OCI-LY1 (cell line): ENCODE measurements at regions not wholly inside any gene's neighbourhood (a gene's known extent, or its start where the extent isn't known, plus 50 kb on each side); places are given as distances from the start of the nearest gene placed in this dataset.

Experiments used
- H2AFZ ChIP-seq: fragments of 200-600 bp; sonication (generic), shearing (Covaris generic); 2 replicates; pipeline ENCODE4 v1.6.0; 2014; ENCODE audit warnings: antibody characterized with exemption, mild to moderate bottlenecking, low read length
- H3F3A ChIP-seq: fragments of 200-600 bp; sonication (generic), shearing (Covaris generic); 2 replicates; pipeline ENCODE4 v1.6.0; 2014; ENCODE audit warnings: mild to moderate bottlenecking, antibody characterized with exemption, low read length, moderate library complexity; ENCODE audit not compliant: insufficient read depth
- H3K27ac ChIP-seq: fragments of 200-600 bp; sonication (generic); 2 replicates; pipeline ENCODE4 v1.5.1; 2014; ENCODE audit warnings: low read length, mixed run types, mild to moderate bottlenecking, low read depth; ENCODE audit not compliant: poor library complexity, severe bottlenecking
- H3K27me3 ChIP-seq: fragments of 200-600 bp; sonication (generic); 2 replicates; pipeline ENCODE4 v1.6.0; 2014; ENCODE audit warnings: antibody characterized with exemption, mild to moderate bottlenecking, low read length, moderate library complexity; ENCODE audit not compliant: insufficient read depth
- H3K36me3 ChIP-seq: fragments of 200-600 bp; sonication (generic); 2 replicates; pipeline ENCODE4 v1.6.1; 2014; ENCODE audit warnings: mild to moderate bottlenecking, antibody characterized with exemption, low read length, moderate library complexity, mixed read lengths; ENCODE audit not compliant: insufficient read depth
- H3K4me1 ChIP-seq: fragments of 200-600 bp; sonication (generic); 2 replicates; pipeline ENCODE4 v1.5.1; 2014; ENCODE audit warnings: mild to moderate bottlenecking, low read length, moderate library complexity; ENCODE audit not compliant: insufficient read depth, severe bottlenecking
- H3K4me2 ChIP-seq: fragments of 200-600 bp; sonication (generic), shearing (Covaris generic); 2 replicates; pipeline ENCODE4 v1.6.1; 2014; ENCODE audit warnings: low read length
- H3K4me3 ChIP-seq: fragments of 200-600 bp; sonication (generic); 2 replicates; pipeline ENCODE4 v1.5.1; 2014; ENCODE audit warnings: low read length, low read depth, mild to moderate bottlenecking, mixed read lengths; ENCODE audit not compliant: poor library complexity, severe bottlenecking
- H3K79me2 ChIP-seq: fragments of 200-600 bp; shearing (Covaris generic); 2 replicates; pipeline ENCODE4 v1.6.1; 2016; ENCODE audit warnings: mixed run types, low read length, mixed read lengths; ENCODE audit not compliant: insufficient read depth
- H3K9ac ChIP-seq: fragments of 200-600 bp; sonication (generic), shearing (Covaris generic); 2 replicates; pipeline ENCODE4 v1.6.1; 2014; ENCODE audit warnings: mild to moderate bottlenecking, low read length, mixed read lengths
- H3K9me2 ChIP-seq: fragments of 200-600 bp; sonication (generic), shearing (Covaris generic); 2 replicates; pipeline ENCODE4 v1.6.1; 2014; ENCODE audit warnings: low read depth, mild to moderate bottlenecking, low read length, mixed read lengths
- H3K9me3 ChIP-seq: fragments of 200-600 bp; shearing (Covaris generic); 2 replicates; pipeline ENCODE4 v1.6.1; 2014; ENCODE audit warnings: low read length, mixed read lengths
- H4K20me1 ChIP-seq: fragments of 200-600 bp; sonication (generic), shearing (Covaris generic); 2 replicates; pipeline ENCODE4 v1.6.0; 2016; ENCODE audit warnings: mild to moderate bottlenecking, low read length; ENCODE audit not compliant: insufficient read depth
- CTCF ChIP-seq: fragments of 200-600 bp; sonication (generic), shearing (Covaris generic); IDR thresholded peaks from 2 replicates; pipeline ENCODE4 v1.5.1; 2017; ENCODE audit warnings: mild to moderate bottlenecking, antibody characterized with exemption, low read length, moderate library complexity, mixed read lengths
- EZH2 ChIP-seq: fragments of 200-600 bp; sonication (generic), shearing (Covaris generic); IDR thresholded peaks from 2 replicates; pipeline ENCODE4 v1.8.0; 2017; ENCODE audit warnings: borderline replicate concordance, mixed run types, mild to moderate bottlenecking, antibody characterized with exemption, low read length, moderate library complexity, mixed read lengths

- H3K4me3 ChIP-seq = no peak overlapping the region
- no peak overlapping the region for H3K4me2 ChIP-seq
- H3K79me2 ChIP-seq = no peaks in the 10 kb centered on the region
- H3K27ac ChIP-seq = no peak overlapping the region
- H3K36me3 ChIP-seq = no peaks in the 10 kb centered on the region
- H3K4me1 ChIP-seq = no peaks in the 10 kb centered on the region
- H3K9ac ChIP-seq = no peak overlapping the region
- no peak overlapping the region for H2AFZ ChIP-seq
- H3F3A ChIP-seq = no peaks in the 10 kb centered on the region
- no peak for TF ChIP-seq EZH2
- TF ChIP-seq CTCF = no peak
- no peaks in the 10 kb centered on the region for H3K9me2 ChIP-seq
- no peaks in the 10 kb centered on the region for H4K20me1 ChIP-seq
- H3K27me3 ChIP-seq = no peaks in the 10 kb centered on the region
- H3K9me3 ChIP-seq = peaks cover 3% of the 10 kb centered on the region; the same call in 1 of the 2 replicates
These were observed 161.8 kb upstream of the MEF2C start for GRCh38 chr5:89044674-89045200.

DNA sequence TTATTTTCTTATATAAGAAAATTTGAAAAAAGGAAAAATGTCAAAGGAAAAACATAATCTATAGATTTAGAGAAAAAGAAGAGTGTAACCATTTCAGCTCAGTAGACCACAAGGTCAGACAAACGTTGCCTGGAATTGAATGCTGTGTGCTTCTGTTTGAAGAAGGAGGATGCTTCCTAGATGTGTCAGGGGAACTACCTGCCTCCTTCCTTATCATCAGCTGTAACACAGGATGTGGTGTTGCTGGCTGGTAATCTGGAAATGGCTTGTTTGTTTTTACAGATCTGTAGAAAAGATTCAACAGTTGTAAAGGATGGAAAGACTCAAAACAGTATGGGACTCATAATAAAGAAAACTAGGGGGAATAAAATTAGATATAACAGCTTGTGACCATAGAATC lies 160.7 kb upstream of the MEF2C start:
- Histone ChIP-seq H3K79me2 (no peaks in the 10 kb centered on the region), H3K9ac (no peak overlapping the region), H3K36me3 (no peaks in the 10 kb centered on the region), H4K20me1 (no peaks in the 10 kb centered on the region), H3F3A (no peaks in the 10 kb centered on the region), H3K27ac (no peak overlapping the region), H3K9me2 (no peaks in the 10 kb centered on the region), H3K4me2 (no peak overlapping the region), H2AFZ (no peak overlapping the region), H3K4me3 (no peak overlapping the region), H3K27me3 (no peaks in the 10 kb centered on the region), H3K9me3 (no peaks in the 10 kb centered on the region), H3K4me1 (no peaks in the 10 kb centered on the region)
- no peak for TF ChIP-seq CTCF
- no peak for TF ChIP-seq EZH2

DNA sequence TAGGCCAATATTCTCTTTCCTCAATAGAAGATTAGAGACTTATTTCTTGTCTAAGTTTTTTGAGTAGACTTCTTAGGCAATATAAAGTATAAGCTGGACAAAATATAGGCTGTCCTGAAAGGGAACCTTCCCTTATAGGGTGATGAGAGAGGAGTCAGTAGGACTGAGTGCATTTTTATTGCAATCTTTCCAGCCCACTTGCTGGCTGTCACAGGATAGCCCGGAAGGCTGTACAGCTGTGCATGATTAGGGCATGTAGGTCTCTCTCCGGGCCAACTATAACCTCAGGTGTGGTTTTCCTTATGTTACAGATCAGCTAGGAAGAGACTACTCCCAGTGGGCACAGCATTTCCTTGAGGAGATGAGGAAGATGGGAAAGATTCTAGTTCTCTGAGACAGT lies 159.8 kb upstream of the MEF2C start:
- Histone ChIP-seq H3F3A (no peaks in the 10 kb centered on the region), H3K9me3 (no peaks in the 10 kb centered on the region), H3K9me2 (no peaks in the 10 kb centered on the region), H3K4me1 (no peaks in the 10 kb centered on the region), H3K9ac (no peak overlapping the region), H3K27me3 (no peaks in the 10 kb centered on the region), H4K20me1 (no peaks in the 10 kb centered on the region), H3K27ac (no peak overlapping the region), H2AFZ (no peak overlapping the region), H3K79me2 (no peaks in the 10 kb centered on the region), H3K4me2 (no peak overlapping the region), H3K4me3 (no peak overlapping the region), H3K36me3 (no peaks in the 10 kb centered on the region)
- TF ChIP-seq CTCF (no peak), EZH2 (no peak)
